HCT116 (cell line): ENCODE measurements at regions not wholly inside any gene's neighbourhood (a gene's known extent, or its start where the extent isn't known, plus 50 kb on each side); places are given as distances from the start of the nearest gene placed in this dataset.

Experiments used
- ATAC-seq: fragments of 200-7000 bp; cut with Tn5 transposase; 2 replicates; pipeline ENCODE4 v1.9.1; 2020; ENCODE audit warnings: mild to moderate bottlenecking, moderate library complexity
- BruUV-seq: library from RNA; stranded (reverse); fragments of 400-500 nt; replicated peaks from 2 replicates; lab custom pipeline; 2021; lab: Mats Ljungman, UMichigan
- CTCF ChIA-PET: fragments of 300-600 bp; sonication (Branson Sonifier 250); formaldehyde crosslinking; loops from one replicate; lab custom pipeline; 2021; ENCODE audit warnings: antibody characterized with exemption; lab: Charles Lee
- POLR2A ChIA-PET: fragments of 300-600, 350-600 bp; sonication (Branson Sonifier 250); formaldehyde crosslinking; loops from one replicate; lab custom pipeline; 2021; ENCODE audit warnings: antibody characterized with exemption; lab: Charles Lee
- RAD21 ChIA-PET, 2 experiments: fragments of 300-600 bp; sonication (Branson Sonifier 250); formaldehyde crosslinking; loops; one replicate each; lab custom pipeline; 2023; ENCODE audit warnings: low total read pairs in 2 of 2; ENCODE audit not compliant: uncharacterized antibody in 2 of 2, unreplicated experiment in 2 of 2, low non-redundant PET in 1 of 2; lab: Charles Lee
- DNase-seq: peaks from one replicate; pipeline ENCODE4 v3.0.0-alpha.2; 2010; ENCODE audit warnings: low read depth, low spot score
- H2AFZ ChIP-seq: fragments of 200-600 bp; shearing (Covaris generic), sonication (generic); 2 replicates; pipeline ENCODE4 v1.6.1; 2017; ENCODE audit warnings: low read depth, mixed run types, mixed read lengths, antibody characterized with exemption, low read length; ENCODE audit not compliant: poor library complexity, severe bottlenecking
- H3K27ac ChIP-seq: 2 replicates; pipeline ENCODE4 v1.5.1; 2012; ENCODE audit warnings: low read depth, low read length
- H3K27me3 ChIP-seq: fragments of 200-600 bp; sonication (generic); 2 replicates; pipeline ENCODE4 v1.6.1; 2016; ENCODE audit warnings: mixed run types, low read length, mixed read lengths; ENCODE audit not compliant: insufficient read depth
- H3K36me3 ChIP-seq, 2 experiments: fragments of 200-500 bp in 1 of 2; fragments of 200-600 bp in 1 of 2; sonication (Bioruptor generic) in 1 of 2; sonication (generic) in 1 of 2; 2 replicates each; pipeline versions ENCODE4 v1.5.1 to v1.6.1; 2014 to 2016; ENCODE audit warnings: low read length in 2 of 2, inconsistent platforms in 1 of 2, mixed read lengths in 1 of 2, mixed run types in 1 of 2; ENCODE audit not compliant: insufficient read depth in 2 of 2, control insufficient read depth in 1 of 2
- H3K4me1 ChIP-seq, 2 experiments: fragments of 200-600 bp in 1 of 2; sonication (generic) in 1 of 2; 2 replicates each; pipeline versions ENCODE4 v1.5.1 to v1.6.1; 2012 to 2017; ENCODE audit warnings: low read length in 2 of 2, inconsistent platforms in 1 of 2, mild to moderate bottlenecking in 1 of 2, mixed read lengths in 1 of 2, mixed run types in 1 of 2, moderate library complexity in 1 of 2; ENCODE audit not compliant: insufficient read depth in 2 of 2, control insufficient read depth in 1 of 2
- H3K4me2 ChIP-seq: fragments of 200-600 bp; sonication (generic); 2 replicates; pipeline ENCODE4 v1.6.1; 2017; ENCODE audit warnings: mixed run types, low read length, mixed read lengths
- H3K4me3 ChIP-seq, 2 experiments: fragments of 200-600 bp in 1 of 2; sonication (generic) in 1 of 2; replicated peaks in 1 of 2; 2 replicates each; pipeline ENCODE4 v1.5.1; 2011 to 2016; ENCODE audit warnings: low read length in 2 of 2, control low read depth in 1 of 2, low read depth in 1 of 2, mild to moderate bottlenecking in 1 of 2, mixed read lengths in 1 of 2, mixed run types in 1 of 2
- H3K79me2 ChIP-seq: fragments of 200-600 bp; sonication (generic); 2 replicates; pipeline ENCODE4 v1.6.1; 2017; ENCODE audit warnings: mild to moderate bottlenecking, mixed run types, low read length, moderate library complexity, mixed read lengths; ENCODE audit not compliant: insufficient read depth
- H3K9ac ChIP-seq: fragments of 200-600 bp; sonication (generic); 2 replicates; pipeline ENCODE4 v1.6.1; 2016; ENCODE audit warnings: low read length, mixed read lengths
- H3K9me2 ChIP-seq: fragments of 200-600 bp; sonication (generic), shearing (Covaris generic); 2 replicates; pipeline ENCODE4 v1.6.1; 2017; ENCODE audit warnings: mixed run types, mild to moderate bottlenecking, moderate library complexity; ENCODE audit not compliant: insufficient read depth
- H3K9me3 ChIP-seq, 2 experiments: fragments of 200-500 bp in 1 of 2; fragments of 200-600 bp in 1 of 2; sonication (Bioruptor generic) in 1 of 2; sonication (generic) in 1 of 2; 2 replicates each; pipeline ENCODE4 v1.6.1; 2014 to 2017; ENCODE audit warnings: low read length in 2 of 2, mixed read lengths in 2 of 2, inconsistent platforms in 1 of 2, low read depth in 1 of 2, mild to moderate bottlenecking in 1 of 2, mixed run types in 1 of 2, moderate library complexity in 1 of 2; ENCODE audit not compliant: control insufficient read depth in 1 of 2, insufficient read depth in 1 of 2
- H4K20me1 ChIP-seq: fragments of 200-600 bp; sonication (generic), shearing (Covaris generic); 2 replicates; pipeline ENCODE4 v1.6.1; 2017; ENCODE audit warnings: mixed run types, mild to moderate bottlenecking, moderate library complexity; ENCODE audit not compliant: insufficient read depth
- CBX3 ChIP-seq: IDR thresholded peaks from 2 replicates; pipeline ENCODE4 v1.6.1; 2012; ENCODE audit warnings: low read depth
- EZH2 ChIP-seq: fragments of 200-600 bp; sonication (generic); IDR thresholded peaks from 2 replicates; pipeline ENCODE4 v1.6.1; 2017; ENCODE audit warnings: antibody characterized with exemption, mixed run types
- FOSL1 ChIP-seq: IDR thresholded peaks from 2 replicates; pipeline ENCODE4 v1.6.1; 2012; ENCODE audit warnings: low read depth
- JUND ChIP-seq: IDR thresholded peaks from 2 replicates; pipeline ENCODE4 v1.6.1; 2012
- POLR2AphosphoS5 ChIP-seq: IDR thresholded peaks from 2 replicates; pipeline ENCODE4 v1.6.1; 2011; ENCODE audit warnings: mild to moderate bottlenecking, low read depth, low read length, moderate library complexity
- SRF ChIP-seq: IDR thresholded peaks from 2 replicates; pipeline ENCODE4 v1.6.1; 2012; ENCODE audit warnings: low read depth
- intact Hi-C: fragments of 100-400 bp; cut with micrococcal nuclease; formaldehyde crosslinking; loops from 2 replicates; pipeline ENCODE4 v1.10.0; 2022
- TF ChIP-seq, protein P1 (sequence below): IDR thresholded peaks from 2 replicates; pipeline ENCODE4 v1.6.1; 2012; ENCODE audit warnings: low read depth
- TF ChIP-seq, protein P2 (sequence below): IDR thresholded peaks from 2 replicates; pipeline ENCODE4 v1.6.1; 2011; ENCODE audit warnings: mild to moderate bottlenecking, low read length, moderate library complexity; ENCODE audit not compliant: insufficient replicate concordance; ENCODE audit errors: extremely low read depth
- TF ChIP-seq, protein P3 (sequence below), 3 experiments: fragments of 200-600 bp in 1 of 3; sonication (generic) in 1 of 3; IDR thresholded peaks in 2 of 3; conservative IDR thresholded peaks in 1 of 3; 2 replicates each; pipeline ENCODE4 v1.5.1; 2012 to 2017; ENCODE audit warnings: low read depth in 2 of 3, low read length in 2 of 3, antibody characterized with exemption in 1 of 3, borderline replicate concordance in 1 of 3, control low read depth in 1 of 3, mild to moderate bottlenecking in 1 of 3, mixed read lengths in 1 of 3, mixed run types in 1 of 3, moderate library complexity in 1 of 3; ENCODE audit not compliant: insufficient read depth in 1 of 3

DNA sequence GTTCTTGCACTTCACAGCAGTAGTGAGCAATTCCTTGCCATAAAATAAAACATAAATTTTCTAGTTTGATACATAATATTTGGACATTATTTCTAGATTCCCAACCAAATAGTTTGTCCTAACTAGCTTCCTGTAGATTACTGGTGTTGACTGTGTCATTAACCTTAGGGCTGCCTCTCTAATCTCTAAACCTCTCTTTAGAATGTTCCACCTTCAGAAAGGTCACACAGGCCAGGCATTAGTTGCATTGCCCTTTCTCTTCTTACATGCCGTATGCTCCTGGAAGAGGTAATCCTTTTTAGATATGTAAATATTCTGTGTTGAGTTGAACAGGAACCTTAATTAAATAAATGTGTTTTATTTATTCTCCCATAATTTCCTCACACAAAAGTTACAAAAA is 904.9 kb upstream of the CNTN5 start (continued):
- TF ChIP-seq, protein P1, sequence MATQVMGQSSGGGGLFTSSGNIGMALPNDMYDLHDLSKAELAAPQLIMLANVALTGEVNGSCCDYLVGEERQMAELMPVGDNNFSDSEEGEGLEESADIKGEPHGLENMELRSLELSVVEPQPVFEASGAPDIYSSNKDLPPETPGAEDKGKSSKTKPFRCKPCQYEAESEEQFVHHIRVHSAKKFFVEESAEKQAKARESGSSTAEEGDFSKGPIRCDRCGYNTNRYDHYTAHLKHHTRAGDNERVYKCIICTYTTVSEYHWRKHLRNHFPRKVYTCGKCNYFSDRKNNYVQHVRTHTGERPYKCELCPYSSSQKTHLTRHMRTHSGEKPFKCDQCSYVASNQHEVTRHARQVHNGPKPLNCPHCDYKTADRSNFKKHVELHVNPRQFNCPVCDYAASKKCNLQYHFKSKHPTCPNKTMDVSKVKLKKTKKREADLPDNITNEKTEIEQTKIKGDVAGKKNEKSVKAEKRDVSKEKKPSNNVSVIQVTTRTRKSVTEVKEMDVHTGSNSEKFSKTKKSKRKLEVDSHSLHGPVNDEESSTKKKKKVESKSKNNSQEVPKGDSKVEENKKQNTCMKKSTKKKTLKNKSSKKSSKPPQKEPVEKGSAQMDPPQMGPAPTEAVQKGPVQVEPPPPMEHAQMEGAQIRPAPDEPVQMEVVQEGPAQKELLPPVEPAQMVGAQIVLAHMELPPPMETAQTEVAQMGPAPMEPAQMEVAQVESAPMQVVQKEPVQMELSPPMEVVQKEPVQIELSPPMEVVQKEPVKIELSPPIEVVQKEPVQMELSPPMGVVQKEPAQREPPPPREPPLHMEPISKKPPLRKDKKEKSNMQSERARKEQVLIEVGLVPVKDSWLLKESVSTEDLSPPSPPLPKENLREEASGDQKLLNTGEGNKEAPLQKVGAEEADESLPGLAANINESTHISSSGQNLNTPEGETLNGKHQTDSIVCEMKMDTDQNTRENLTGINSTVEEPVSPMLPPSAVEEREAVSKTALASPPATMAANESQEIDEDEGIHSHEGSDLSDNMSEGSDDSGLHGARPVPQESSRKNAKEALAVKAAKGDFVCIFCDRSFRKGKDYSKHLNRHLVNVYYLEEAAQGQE: no peak
- TF ChIP-seq, protein P2, sequence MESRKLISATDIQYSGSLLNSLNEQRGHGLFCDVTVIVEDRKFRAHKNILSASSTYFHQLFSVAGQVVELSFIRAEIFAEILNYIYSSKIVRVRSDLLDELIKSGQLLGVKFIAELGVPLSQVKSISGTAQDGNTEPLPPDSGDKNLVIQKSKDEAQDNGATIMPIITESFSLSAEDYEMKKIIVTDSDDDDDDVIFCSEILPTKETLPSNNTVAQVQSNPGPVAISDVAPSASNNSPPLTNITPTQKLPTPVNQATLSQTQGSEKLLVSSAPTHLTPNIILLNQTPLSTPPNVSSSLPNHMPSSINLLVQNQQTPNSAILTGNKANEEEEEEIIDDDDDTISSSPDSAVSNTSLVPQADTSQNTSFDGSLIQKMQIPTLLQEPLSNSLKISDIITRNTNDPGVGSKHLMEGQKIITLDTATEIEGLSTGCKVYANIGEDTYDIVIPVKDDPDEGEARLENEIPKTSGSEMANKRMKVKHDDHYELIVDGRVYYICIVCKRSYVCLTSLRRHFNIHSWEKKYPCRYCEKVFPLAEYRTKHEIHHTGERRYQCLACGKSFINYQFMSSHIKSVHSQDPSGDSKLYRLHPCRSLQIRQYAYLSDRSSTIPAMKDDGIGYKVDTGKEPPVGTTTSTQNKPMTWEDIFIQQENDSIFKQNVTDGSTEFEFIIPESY: no peak

DNA sequence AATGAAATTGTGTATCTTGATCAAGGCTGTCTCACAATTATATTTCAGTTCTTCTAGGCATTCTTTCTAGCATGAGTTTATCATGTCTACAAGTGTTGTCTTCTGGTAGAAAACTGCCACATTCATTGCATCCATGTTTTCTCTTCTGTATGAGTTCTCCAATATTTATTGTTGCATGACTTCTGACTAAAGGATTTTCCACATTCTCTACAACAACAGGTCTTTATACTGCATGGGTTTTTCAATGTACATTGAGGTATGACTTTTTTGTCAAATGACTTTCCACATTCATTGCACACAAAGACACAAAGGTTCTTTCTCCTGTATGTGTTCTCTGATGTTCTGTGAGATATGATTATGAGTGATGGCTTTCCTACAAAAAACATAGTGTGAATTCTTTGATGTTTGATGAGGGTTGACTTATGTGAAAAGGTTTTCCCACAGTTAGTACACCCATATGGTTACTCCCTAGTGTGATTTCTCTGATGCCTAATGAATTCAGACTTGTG is 890.6 kb upstream of the CNTN5 start:
- no peak overlapping the region for H2AFZ ChIP-seq
- peaks cover 5 to 8% of the 10 kb centered on the region in 2 experiments; a peak in 1 of 4 replicates for H3K9me3 ChIP-seq
- ChIA-PET CTCF (no interaction called here), RAD21 (no interaction called here), POLR2A (no interaction called here)
- intact Hi-C loops: no loop called here
- no peak overlapping the region for H3K4me2 ChIP-seq
- no peaks in the 10 kb centered on the region for H3K4me1 ChIP-seq
- H3K9ac ChIP-seq: no peak overlapping the region
- no peaks in the 10 kb centered on the region for H4K20me1 ChIP-seq
- no peaks in the 10 kb centered on the region for H3K36me3 ChIP-seq
- no TSS peak for BruUV-seq
- H3K27me3 ChIP-seq: no peaks in the 10 kb centered on the region
- no peak overlapping the region for H3K27ac ChIP-seq
- ATAC-seq (no peak), DNase-seq (no peak)
- H3K4me3 ChIP-seq: no peak overlapping the region
- no peaks in the 10 kb centered on the region for H3K79me2 ChIP-seq
- H3K9me2 ChIP-seq: no peaks in the 10 kb centered on the region
- TF ChIP-seq FOSL1 (no peak), EZH2 (no peak), POLR2AphosphoS5 (no peak), SRF (no peak), CBX3 (no peak), JUND (no peak)
- TF ChIP-seq, protein P3, sequence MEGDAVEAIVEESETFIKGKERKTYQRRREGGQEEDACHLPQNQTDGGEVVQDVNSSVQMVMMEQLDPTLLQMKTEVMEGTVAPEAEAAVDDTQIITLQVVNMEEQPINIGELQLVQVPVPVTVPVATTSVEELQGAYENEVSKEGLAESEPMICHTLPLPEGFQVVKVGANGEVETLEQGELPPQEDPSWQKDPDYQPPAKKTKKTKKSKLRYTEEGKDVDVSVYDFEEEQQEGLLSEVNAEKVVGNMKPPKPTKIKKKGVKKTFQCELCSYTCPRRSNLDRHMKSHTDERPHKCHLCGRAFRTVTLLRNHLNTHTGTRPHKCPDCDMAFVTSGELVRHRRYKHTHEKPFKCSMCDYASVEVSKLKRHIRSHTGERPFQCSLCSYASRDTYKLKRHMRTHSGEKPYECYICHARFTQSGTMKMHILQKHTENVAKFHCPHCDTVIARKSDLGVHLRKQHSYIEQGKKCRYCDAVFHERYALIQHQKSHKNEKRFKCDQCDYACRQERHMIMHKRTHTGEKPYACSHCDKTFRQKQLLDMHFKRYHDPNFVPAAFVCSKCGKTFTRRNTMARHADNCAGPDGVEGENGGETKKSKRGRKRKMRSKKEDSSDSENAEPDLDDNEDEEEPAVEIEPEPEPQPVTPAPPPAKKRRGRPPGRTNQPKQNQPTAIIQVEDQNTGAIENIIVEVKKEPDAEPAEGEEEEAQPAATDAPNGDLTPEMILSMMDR (IDR thresholded peaks at IDR 0.05 in 2 of 3, conservative IDR thresholded peaks at IDR 0.05 in 1 of 3; ENCODE audit: borderline replicate concordance in 1 of 3, insufficient read depth in 1 of 3, low read depth in 2 of 3, low read length in 2 of 3): no peak
- TF ChIP-seq, protein P2: no peak
- TF ChIP-seq, protein P1: no peak
